Right renal cortex interstitium (tissue), 3 donors: ENCODE measurements at regions not wholly inside any gene's neighbourhood (a gene's known extent, or its start where the extent isn't known, plus 50 kb on each side); places are given as distances from the start of the nearest gene placed in this dataset.
"Not testable (repeated sequence)": the region's sequence is repeated elsewhere in the genome, so short reads cannot be mapped to it uniquely, and the experiment has no call there.

Source experiments
- DNase-seq, 3 donors: peaks; one replicate each; pipeline ENCODE4 v3.0.0-alpha.2; 2013; ENCODE audit warnings: low read depth in 3 of 3, low spot score in 2 of 3

- DNase-seq, result no peak
Observed at GRCh38 chr2:150066490-150066889, 421.0 kb downstream of the RND3 start.

- DNase-seq, result no peak
Observed at GRCh38 chr2:150063931-150064548, 423.4 kb downstream of the RND3 start.

GRCh38 chr2:150063432-150063889 is 424.0 kb downstream of the RND3 start:
- DNase-seq, result no peak

GRCh38 chr2:150062416-150062815 is 425.1 kb downstream of the RND3 start:
- no peak for DNase-seq

- no peak for DNase-seq
Observed at GRCh38 chr2:150060341-150060740, 427.1 kb downstream of the RND3 start.

- DNase-seq, result not testable (repeated sequence)
Observed at GRCh38 chr2:150059676-150060075, 427.8 kb downstream of the RND3 start.

GRCh38 chr2:150052457-150052856 is 435.0 kb downstream of the RND3 start:
- DNase-seq, result no peak

- no peak for DNase-seq
Observed at GRCh38 chr2:150051004-150051403, 436.5 kb downstream of the RND3 start.

GRCh38 chr2:150050036-150050435 is 437.4 kb downstream of the RND3 start:
- DNase-seq, result no peak

- no peak for DNase-seq
Observed at GRCh38 chr2:150047620-150048222, 439.7 kb downstream of the RND3 start.

GRCh38 chr2:150046810-150047209 is 440.7 kb downstream of the RND3 start:
- no peak for DNase-seq

GRCh38 chr2:150046211-150046610 is 441.3 kb downstream of the RND3 start:
- no peak for DNase-seq

GRCh38 chr2:150045601-150046000 is 441.9 kb downstream of the RND3 start:
- DNase-seq, result no peak

GRCh38 chr2:150043172-150043500 is 444.3 kb downstream of the RND3 start:
- no peak for DNase-seq

GRCh38 chr2:150042500-150043171 is 444.8 kb downstream of the RND3 start:
- no peak for DNase-seq

GRCh38 chr2:150041722-150042425 is 445.6 kb downstream of the RND3 start:
- no peak for DNase-seq

- no peak for DNase-seq
Observed at GRCh38 chr2:150036622-150037021, 449.0 kb upstream of the MMADHC start.

- no peak for DNase-seq
Observed at GRCh38 chr2:150034665-150035064, 447.1 kb upstream of the MMADHC start.

GRCh38 chr2:150030436-150031190 is 443.0 kb upstream of the MMADHC start:
- no peak for DNase-seq

- DNase-seq, result no peak
Observed at GRCh38 chr2:150028322-150028721, 440.7 kb upstream of the MMADHC start.

GRCh38 chr2:150027164-150027563 is 439.6 kb upstream of the MMADHC start:
- DNase-seq, result no peak
